Neural crest cell (in vitro differentiated cells): ENCODE measurements at regions not wholly inside any gene's neighbourhood (a gene's known extent, or its start where the extent isn't known, plus 50 kb on each side); places are given as distances from the start of the nearest gene placed in this dataset.
A peak's percentile ranks its signal among the peaks of the same experiment; 100 is the strongest.
"Not testable (repeated sequence)": the region's sequence is repeated elsewhere in the genome, so short reads cannot be mapped to it uniquely, and the experiment has no call there.

Experiments used
- DNase-seq: peaks from one replicate; pipeline ENCODE4 v3.0.0; 2021; ENCODE audit warnings: low read depth, mixed read lengths, low spot score
- H3K27ac Mint-ChIP-seq: one replicate; pipeline ENCODE4 v1.8.0; 2021; ENCODE audit warnings: mild to moderate bottlenecking, mixed read lengths; ENCODE audit not compliant: unreplicated experiment
- H3K27me3 Mint-ChIP-seq: 2 replicates; pipeline ENCODE4 v1.8.0; 2021; ENCODE audit warnings: low read depth, mild to moderate bottlenecking, mixed read lengths
- H3K36me3 Mint-ChIP-seq: 2 replicates; pipeline ENCODE4 v1.8.0; 2021; ENCODE audit warnings: low read depth, mild to moderate bottlenecking, mixed read lengths
- H3K4me1 Mint-ChIP-seq: 2 replicates; pipeline ENCODE4 v1.8.0; 2021; ENCODE audit warnings: mixed read lengths
- H3K4me3 Mint-ChIP-seq: one replicate; pipeline ENCODE4 v1.8.0; 2021; ENCODE audit warnings: mild to moderate bottlenecking, mixed read lengths
- H3K9me3 Mint-ChIP-seq: 2 replicates; pipeline ENCODE4 v1.8.0; 2021; ENCODE audit warnings: mixed read lengths
- CTCF ChIP-seq: fragments of 200-600 bp; sonication (generic); conservative IDR thresholded peaks from 2 replicates; pipeline ENCODE4 v1.5.0; 2021; ENCODE audit warnings: antibody characterized with exemption, mild to moderate bottlenecking

GRCh38 chr10:26931223-26931622 is 70.5 kb upstream of the ABI1 start:
- H3K4me1 Mint-ChIP-seq, result peaks cover 8% of the 10 kb centered on the region
- no peak for TF ChIP-seq CTCF
- no peaks in the 10 kb centered on the region for H3K27me3 Mint-ChIP-seq
- peak overlapping the region; percentile 9 for H3K4me3 Mint-ChIP-seq
- H3K9me3 Mint-ChIP-seq, result no peaks in the 10 kb centered on the region
- DNase-seq, result peak; percentile 34
- H3K27ac Mint-ChIP-seq, result peak overlapping the region; percentile 27
- no peaks in the 10 kb centered on the region for H3K36me3 Mint-ChIP-seq

- H3K9me3 Mint-ChIP-seq, H3K4me1 Mint-ChIP-seq, H3K27ac Mint-ChIP-seq, H3K36me3 Mint-ChIP-seq, H3K4me3 Mint-ChIP-seq, H3K27me3 Mint-ChIP-seq, DNase-seq: not testable (repeated sequence)
Observed at GRCh38 chr10:26922824-26923223, 62.1 kb upstream of the ABI1 start.

- H3K9me3 Mint-ChIP-seq, result not testable (repeated sequence)
Observed at GRCh38 chr10:26919156-26919860, 58.5 kb upstream of the ABI1 start.

GRCh38 chr10:26914898-26915297 is 54.1 kb upstream of the ABI1 start:
- Mint-ChIP-seq H3K4me3 (no peak overlapping the region), H3K4me1 (no peaks in the 10 kb centered on the region), H3K27me3 (no peaks in the 10 kb centered on the region)

More at GRCh38 chr10:26919156-26919860, 58.5 kb upstream of the ABI1 start:
- not testable (repeated sequence) for H3K27me3 Mint-ChIP-seq, H3K4me1 Mint-ChIP-seq, H3K36me3 Mint-ChIP-seq, H3K4me3 Mint-ChIP-seq, DNase-seq, H3K27ac Mint-ChIP-seq

GRCh38 chr10:26911811-26912461 is 51.2 kb upstream of the ABI1 start:
- Mint-ChIP-seq H3K9me3 (no peaks in the 10 kb centered on the region), H3K27me3 (no peaks in the 10 kb centered on the region), H3K4me3 (no peak overlapping the region), H3K4me1 (no peaks in the 10 kb centered on the region), H3K27ac (no peak overlapping the region), H3K36me3 (no peaks in the 10 kb centered on the region)
- DNase-seq, result no peak
- TF ChIP-seq CTCF, result no peak

More at GRCh38 chr10:26914898-26915297, 54.1 kb upstream of the ABI1 start:
- no peak for TF ChIP-seq CTCF
- Mint-ChIP-seq H3K36me3 (no peaks in the 10 kb centered on the region), H3K9me3 (no peaks in the 10 kb centered on the region), H3K27ac (no peak overlapping the region)
- DNase-seq, result no peak
